ENCODE measurements at regions not wholly inside any gene's neighbourhood (a gene's known extent, or its start where the extent isn't known, plus 50 kb on each side); places are given as distances from the start of the nearest gene placed in this dataset.

GRCh38 chr10:131022981-131023380 is 288.5 kb downstream of the TCERG1L start:
- no peak for TF ChIP-seq CTCF (conservative IDR thresholded peaks at IDR 0.05)
- Histone ChIP-seq H2AFZ (ENCODE audit: low read length) (no peak overlapping the region), H3K4ac (ENCODE audit: low read depth, low read length) (no peak overlapping the region), H3T11ph (ENCODE audit: low read length) (no peak overlapping the region), H4K20me1 (ENCODE audit: control insufficient read depth, insufficient read depth, insufficient read length) (no peaks in the 10 kb centered on the region), H3K79me1 (ENCODE audit: insufficient read depth, low read depth, low read length, poor library complexity, severe bottlenecking) (no peaks in the 10 kb centered on the region), H2AK5ac (ENCODE audit: insufficient read length, low read length) (no peak overlapping the region), H4K91ac (ENCODE audit: insufficient read length, low read depth, low read length) (no peak overlapping the region), H3K4me1 (ENCODE audit: insufficient read depth, low read length) (no peaks in the 10 kb centered on the region), H2BK12ac (ENCODE audit: insufficient read length, low read depth, low read length) (no peak overlapping the region), H3K27me3 (ENCODE audit: insufficient read depth, low read length) (no peaks in the 10 kb centered on the region), H3K9me3 (ENCODE audit: control insufficient read depth, low read depth, low read length) (no peaks in the 10 kb centered on the region), H2BK20ac (ENCODE audit: low read depth, low read length, poor library complexity, severe bottlenecking) (no peak overlapping the region), H3K4me2 (ENCODE audit: insufficient read depth, insufficient read length, low read length) (no peak overlapping the region), H3K79me2 (ENCODE audit: insufficient read depth, low read length) (no peaks in the 10 kb centered on the region), H2BK5ac (ENCODE audit: insufficient read length, low read length) (no peak overlapping the region), H4K8ac (replicated peaks; ENCODE audit: insufficient read length, low read depth, low read length) (peak overlapping the region; percentile 36), H3K23ac (ENCODE audit: insufficient read length, low read depth, low read length) (no peak overlapping the region), H3K14ac (ENCODE audit: insufficient read depth, low read length) (no peak overlapping the region), H3K9ac (ENCODE audit: extremely low read depth, insufficient read length, low read length) (no peak overlapping the region), H3K27ac (ENCODE audit: insufficient read length, low read depth, low read length) (no peak overlapping the region), H2BK120ac (ENCODE audit: low read depth, low read length, poor library complexity, severe bottlenecking) (no peak overlapping the region), H3K56ac (ENCODE audit: insufficient read length, low read depth, low read length) (no peak overlapping the region), H3K18ac (ENCODE audit: insufficient read length, low read depth, low read length) (no peak overlapping the region), H4K5ac (ENCODE audit: insufficient read length, low read depth, low read length) (no peak overlapping the region), H3K23me2 (ENCODE audit: insufficient read length, low read depth, low read length, poor library complexity, severe bottlenecking) (no peaks in the 10 kb centered on the region), H2BK15ac (ENCODE audit: low read depth, low read length) (no peak overlapping the region)
- no peak overlapping the region for H3K4me3 Mint-ChIP-seq
- H3K27ac Mint-ChIP-seq = no peak overlapping the region
- no CpG with 5 or more reads among the region's 5 CpGs for WGBS (ENCODE audit: extremely low coverage, insufficient read length, low lambda C conversion rate)
- no peak for DNase-seq
- no peaks in the 10 kb centered on the region; a peak in 1 of 5 replicates for H3K9me3 Mint-ChIP-seq
- no peaks in the 10 kb centered on the region; a peak in 1 of 7 replicates for H3K36me3 Mint-ChIP-seq (ENCODE audit: insufficient read depth in 1 of 3, low read depth in 3 of 3)
- peaks cover 2% of the 10 kb centered on the region for H3K27me3 Mint-ChIP-seq (ENCODE audit: low read depth)
- H3K4me1 Mint-ChIP-seq = peaks cover 6 to 10% of the 10 kb centered on the region in 2 experiments; a peak in 3 of 4 replicates

Measured in H9 (cell line).